ENCODE measurements at regions not wholly inside any gene's neighbourhood (a gene's known extent, or its start where the extent isn't known, plus 50 kb on each side); places are given as distances from the start of the nearest gene placed in this dataset.

DNA sequence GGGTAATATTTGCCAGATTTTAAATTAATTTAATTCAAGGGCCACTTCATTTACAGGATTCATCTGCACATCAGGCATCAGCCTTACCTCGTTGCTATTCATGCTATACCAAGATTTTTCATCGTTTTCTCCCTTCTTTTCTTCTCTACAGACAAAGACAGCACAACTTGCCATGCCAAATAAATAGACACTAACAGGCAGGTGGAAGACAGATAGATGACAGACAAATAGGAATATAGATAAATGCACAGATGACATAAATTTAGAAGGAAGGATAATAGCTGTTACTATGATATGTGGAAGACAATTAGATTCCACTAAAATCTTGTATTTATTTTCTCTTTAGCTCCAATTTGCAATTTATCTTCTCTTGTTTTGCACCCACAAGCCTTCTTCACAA, 164.5 kb upstream of the ARX start:
- WGBS, 3 donors, result 54 to 78% (median 72%) methylated on average over 2 of the region's 2 CpGs
- intact Hi-C loops (cut with DNase I), result no loop called here
- Histone ChIP-seq H3K4me1 (no peaks in the 10 kb centered on the region), H3K36me3 (ENCODE audit: insufficient read depth in 1 of 2, low read depth in 1 of 2) (no peaks in the 10 kb centered on the region), H3K27ac (no peak overlapping the region), H3K27me3 (ENCODE audit: insufficient read depth in 3 of 3, low read length in 2 of 3) (no peaks in the 10 kb centered on the region), H3K4me3 (no peak overlapping the region), H3K9me3 (no peaks in the 10 kb centered on the region)
- DNase-seq (no peak), ATAC-seq (no peak)
- TF ChIP-seq, protein P1, sequence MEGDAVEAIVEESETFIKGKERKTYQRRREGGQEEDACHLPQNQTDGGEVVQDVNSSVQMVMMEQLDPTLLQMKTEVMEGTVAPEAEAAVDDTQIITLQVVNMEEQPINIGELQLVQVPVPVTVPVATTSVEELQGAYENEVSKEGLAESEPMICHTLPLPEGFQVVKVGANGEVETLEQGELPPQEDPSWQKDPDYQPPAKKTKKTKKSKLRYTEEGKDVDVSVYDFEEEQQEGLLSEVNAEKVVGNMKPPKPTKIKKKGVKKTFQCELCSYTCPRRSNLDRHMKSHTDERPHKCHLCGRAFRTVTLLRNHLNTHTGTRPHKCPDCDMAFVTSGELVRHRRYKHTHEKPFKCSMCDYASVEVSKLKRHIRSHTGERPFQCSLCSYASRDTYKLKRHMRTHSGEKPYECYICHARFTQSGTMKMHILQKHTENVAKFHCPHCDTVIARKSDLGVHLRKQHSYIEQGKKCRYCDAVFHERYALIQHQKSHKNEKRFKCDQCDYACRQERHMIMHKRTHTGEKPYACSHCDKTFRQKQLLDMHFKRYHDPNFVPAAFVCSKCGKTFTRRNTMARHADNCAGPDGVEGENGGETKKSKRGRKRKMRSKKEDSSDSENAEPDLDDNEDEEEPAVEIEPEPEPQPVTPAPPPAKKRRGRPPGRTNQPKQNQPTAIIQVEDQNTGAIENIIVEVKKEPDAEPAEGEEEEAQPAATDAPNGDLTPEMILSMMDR (IDR thresholded peaks at IDR 0.05), result no peak

DNA sequence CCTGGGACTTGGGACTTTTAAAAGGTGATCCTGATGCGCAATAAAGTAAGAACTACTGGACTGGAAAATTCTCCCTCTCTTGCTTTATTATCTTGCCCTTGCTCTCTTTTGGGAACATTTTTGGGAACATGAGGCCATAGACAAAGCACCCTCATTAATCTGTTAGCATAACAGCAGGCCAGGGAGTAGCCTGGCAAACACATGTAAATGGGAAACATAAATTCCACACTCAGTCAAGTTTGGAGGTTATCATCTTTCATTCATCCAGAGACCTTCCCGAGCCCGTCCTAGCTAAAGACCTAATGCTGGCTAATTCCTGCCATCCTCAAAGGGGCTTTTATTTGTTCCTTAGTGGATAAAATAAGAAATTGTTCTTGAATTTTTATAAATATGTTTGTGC, 162.8 kb upstream of the ARX start:
- H3K27ac ChIP-seq, result no peak overlapping the region

DNA sequence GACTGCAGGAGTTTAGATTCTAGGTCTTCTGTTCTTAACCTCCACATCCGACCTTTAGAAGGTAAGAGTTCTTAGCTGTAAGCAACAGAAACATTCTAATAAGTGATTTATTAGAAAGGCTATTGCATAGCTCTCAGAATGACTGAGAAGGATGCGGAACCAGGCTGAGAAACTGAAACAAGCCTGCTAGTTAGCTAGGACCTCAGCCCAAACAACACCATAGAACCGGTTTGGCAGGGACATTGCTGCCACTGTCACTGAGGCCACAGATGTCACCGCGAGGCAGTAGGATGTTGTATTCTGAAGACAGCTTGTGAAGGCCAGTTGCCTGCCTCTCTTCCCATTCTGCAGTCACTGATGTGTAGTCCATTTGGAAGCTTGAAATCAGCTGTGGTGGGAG, 160.0 kb upstream of the ARX start:
- H3K36me3 ChIP-seq (ENCODE audit: insufficient read depth in 1 of 2, low read depth in 1 of 2), result no peaks in the 10 kb centered on the region
- no peaks in the 10 kb centered on the region for H3K4me1 ChIP-seq
- DNase-seq (no peak), ATAC-seq (no peak)
- TF ChIP-seq, protein P1 (IDR thresholded peaks at IDR 0.05), result no peak
- H3K27ac ChIP-seq, result no peak overlapping the region
- WGBS, 3 donors, result 75 to 90% (median 90%) methylated on average over 5 of the region's 5 CpGs
- H3K9me3 ChIP-seq, result no peaks in the 10 kb centered on the region
- H3K27me3 ChIP-seq (ENCODE audit: insufficient read depth in 3 of 3, low read length in 2 of 3), result no peaks in the 10 kb centered on the region
- no peak overlapping the region for H3K4me3 ChIP-seq
- intact Hi-C loops (cut with DNase I), result no loop called here

More for the DNA sequence above, 162.8 kb upstream of the ARX start:
- Histone ChIP-seq H3K27me3 (ENCODE audit: insufficient read depth in 3 of 3, low read length in 2 of 3) (no peaks in the 10 kb centered on the region), H3K9me3 (no peaks in the 10 kb centered on the region), H3K4me1 (no peaks in the 10 kb centered on the region), H3K36me3 (ENCODE audit: insufficient read depth in 1 of 2, low read depth in 1 of 2) (no peaks in the 10 kb centered on the region), H3K4me3 (no peak overlapping the region)
- TF ChIP-seq, protein P1 (IDR thresholded peaks at IDR 0.05), result no peak
- DNase-seq (no peak), ATAC-seq (no peak)
- intact Hi-C loops (cut with DNase I), result no loop called here
- WGBS, 3 donors, result 31 to 37% (median 34%) methylated on average over 3 of the region's 3 CpGs

DNA sequence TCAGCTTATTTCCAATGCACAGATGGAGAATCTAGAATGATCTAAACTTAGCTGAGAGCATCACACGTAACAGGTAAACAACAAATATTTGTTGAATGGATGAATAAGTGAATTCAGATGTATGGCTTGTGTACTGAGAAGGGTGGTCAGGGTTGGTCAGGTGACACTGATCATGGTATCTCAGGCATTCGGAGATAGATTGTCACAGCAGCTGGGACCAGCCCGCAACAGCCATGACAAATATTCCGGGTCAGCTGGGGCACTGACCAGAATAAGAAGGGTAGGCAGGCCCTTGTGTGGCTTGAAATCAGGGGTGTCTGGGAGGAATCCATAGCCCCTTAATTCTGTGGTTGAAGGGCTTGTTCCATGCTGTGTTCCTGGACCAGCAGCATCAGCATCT, 159.4 kb upstream of the ARX start:
- WGBS, 3 donors, result 31 to 79% (median 54%) methylated on average over 4 of the region's 4 CpGs
- Histone ChIP-seq H3K4me3 (no peak overlapping the region), H3K27ac (no peak overlapping the region), H3K36me3 (ENCODE audit: insufficient read depth in 1 of 2, low read depth in 1 of 2) (no peaks in the 10 kb centered on the region), H3K9me3 (no peaks in the 10 kb centered on the region), H3K27me3 (ENCODE audit: insufficient read depth in 3 of 3, low read length in 2 of 3) (no peaks in the 10 kb centered on the region), H3K4me1 (no peaks in the 10 kb centered on the region)
- intact Hi-C loops (cut with DNase I), result no loop called here
- TF ChIP-seq, protein P1 (IDR thresholded peaks at IDR 0.05), result no peak
- ATAC-seq, result no peak
- no peak for DNase-seq

DNA sequence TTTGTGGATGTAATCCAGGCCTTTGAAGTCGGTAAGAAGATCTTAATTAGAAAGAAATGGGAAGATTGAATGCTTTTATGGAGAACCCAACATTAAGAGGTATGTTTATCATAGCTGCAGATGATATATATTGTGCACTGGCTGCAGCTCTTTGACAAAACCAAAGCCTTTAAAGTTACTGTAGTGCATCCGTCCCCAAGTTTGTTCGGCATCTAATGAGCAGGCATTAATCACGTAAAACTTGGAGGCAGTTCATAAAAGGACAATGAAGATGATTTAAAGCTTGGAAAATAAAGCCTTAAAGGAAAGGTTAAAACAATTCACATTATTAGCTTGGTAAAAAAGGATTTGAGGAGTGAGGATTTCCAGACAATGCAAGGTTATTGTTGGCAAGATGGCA, 150.8 kb upstream of the ARX start:
- DNase-seq, result no peak

More for the DNA sequence above, 150.8 kb upstream of the ARX start:
- Histone ChIP-seq H3K4me1 (peaks cover 3% of the 10 kb centered on the region), H3K27me3 (ENCODE audit: insufficient read depth in 3 of 3, low read length in 2 of 3) (peaks cover 0 to 3% (median 2%) of the 10 kb centered on the region in 3 donors), H3K9me3 (no peaks in the 10 kb centered on the region), H3K36me3 (ENCODE audit: insufficient read depth in 1 of 2, low read depth in 1 of 2) (no peaks in the 10 kb centered on the region), H3K27ac (no peak overlapping the region), H3K4me3 (no peak overlapping the region)
- TF ChIP-seq, protein P1 (IDR thresholded peaks at IDR 0.05), result no peak
- intact Hi-C loops (cut with DNase I), result no loop called here
- ATAC-seq, result no peak
- 47 to 63% (median 54%) methylated on average over 4 of the region's 4 CpGs for WGBS, 3 donors

Measured in psoas muscle (tissue), 7 donors.